ENCODE measurements at regions not wholly inside any gene's neighbourhood (a gene's known extent, or its start where the extent isn't known, plus 50 kb on each side); places are given as distances from the start of the nearest gene placed in this dataset.

- Histone ChIP-seq H3K4me1 (ENCODE audit: insufficient read depth) (no peaks in the 10 kb centered on the region), H3K27me3 (replicated peaks; ENCODE audit: insufficient read depth) (no peaks in the 10 kb centered on the region), H2AFZ (no peak overlapping the region), H3K9ac (no peak overlapping the region), H3K4me2 (ENCODE audit: unreplicated experiment) (no peak overlapping the region), H3K9me2 (ENCODE audit: insufficient read depth) (no peaks in the 10 kb centered on the region), H3K36me3 (ENCODE audit: low read depth) (no peaks in the 10 kb centered on the region), H3F3A (ENCODE audit: insufficient read depth) (no peaks in the 10 kb centered on the region), H3K27ac (no peak overlapping the region), H3K79me2 (ENCODE audit: insufficient read depth) (no peaks in the 10 kb centered on the region), H3K9me3 (ENCODE audit: low read depth) (peaks cover 3% of the 10 kb centered on the region), H4K20me1 (ENCODE audit: insufficient read depth) (no peaks in the 10 kb centered on the region), H3K4me3 (no peak overlapping the region)
- no peak for DNase-seq
- in situ Hi-C loops (cut with MboI), result no loop called here
- TF ChIP-seq EZH2phosphoT487 (IDR thresholded peaks at IDR 0.05; ENCODE audit: insufficient read depth, low read depth) (no peak), EZH2 (IDR thresholded peaks at IDR 0.05; ENCODE audit: insufficient read depth, poor library complexity, severe bottlenecking) (no peak)
These were observed 133.1 kb upstream of the CDH12 start for GRCh38 chr5:22986281-22986680.

DNA sequence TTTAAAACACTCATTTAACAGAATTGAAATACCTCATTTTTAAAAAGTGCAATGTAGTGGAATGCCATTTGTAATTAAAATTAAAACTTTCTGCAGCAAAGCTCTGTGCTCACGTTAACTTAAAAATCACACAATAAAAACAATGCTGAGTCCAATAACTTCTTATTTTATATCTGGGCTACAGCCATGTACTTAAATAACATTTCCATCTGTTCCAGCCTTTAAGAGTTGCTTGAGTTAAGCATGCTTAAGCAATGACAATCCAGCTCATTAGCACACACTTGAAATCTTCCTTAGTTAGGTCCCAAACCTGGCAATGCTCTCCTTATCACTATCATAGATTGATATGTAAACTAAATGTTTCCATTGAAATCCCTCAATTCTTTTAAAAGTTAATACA lies 132.3 kb upstream of the CDH12 start:
- no peaks in the 10 kb centered on the region for H3K36me3 ChIP-seq (ENCODE audit: low read depth)
- H3K9ac ChIP-seq, result no peak overlapping the region
- no peak overlapping the region for H3K4me3 ChIP-seq
- no peak overlapping the region for H3K4me2 ChIP-seq (ENCODE audit: unreplicated experiment)
- no peaks in the 10 kb centered on the region for H3K79me2 ChIP-seq (ENCODE audit: insufficient read depth)
- no peaks in the 10 kb centered on the region for H3K9me2 ChIP-seq (ENCODE audit: insufficient read depth)
- no peak for DNase-seq
- no peaks in the 10 kb centered on the region for H4K20me1 ChIP-seq (ENCODE audit: insufficient read depth)
- H2AFZ ChIP-seq, result no peak overlapping the region
- H3K4me1 ChIP-seq (ENCODE audit: insufficient read depth), result no peaks in the 10 kb centered on the region
- H3K27ac ChIP-seq, result no peak overlapping the region
- TF ChIP-seq EZH2phosphoT487 (IDR thresholded peaks at IDR 0.05; ENCODE audit: insufficient read depth, low read depth) (no peak), EZH2 (IDR thresholded peaks at IDR 0.05; ENCODE audit: insufficient read depth, poor library complexity, severe bottlenecking) (no peak)
- no peaks in the 10 kb centered on the region for H3F3A ChIP-seq (ENCODE audit: insufficient read depth)
- H3K9me3 ChIP-seq (ENCODE audit: low read depth), result peaks cover 3% of the 10 kb centered on the region
- no peaks in the 10 kb centered on the region for H3K27me3 ChIP-seq (replicated peaks; ENCODE audit: insufficient read depth)
- 57% methylated on average over 1 of the region's 1 CpG for WGBS, 2 experiments (ENCODE audit: low coverage in 1 of 2, low lambda C conversion rate in 2 of 2, missing lambda C conversion rate in 2 of 2)
- in situ Hi-C loops (cut with MboI), result no loop called here

DNA sequence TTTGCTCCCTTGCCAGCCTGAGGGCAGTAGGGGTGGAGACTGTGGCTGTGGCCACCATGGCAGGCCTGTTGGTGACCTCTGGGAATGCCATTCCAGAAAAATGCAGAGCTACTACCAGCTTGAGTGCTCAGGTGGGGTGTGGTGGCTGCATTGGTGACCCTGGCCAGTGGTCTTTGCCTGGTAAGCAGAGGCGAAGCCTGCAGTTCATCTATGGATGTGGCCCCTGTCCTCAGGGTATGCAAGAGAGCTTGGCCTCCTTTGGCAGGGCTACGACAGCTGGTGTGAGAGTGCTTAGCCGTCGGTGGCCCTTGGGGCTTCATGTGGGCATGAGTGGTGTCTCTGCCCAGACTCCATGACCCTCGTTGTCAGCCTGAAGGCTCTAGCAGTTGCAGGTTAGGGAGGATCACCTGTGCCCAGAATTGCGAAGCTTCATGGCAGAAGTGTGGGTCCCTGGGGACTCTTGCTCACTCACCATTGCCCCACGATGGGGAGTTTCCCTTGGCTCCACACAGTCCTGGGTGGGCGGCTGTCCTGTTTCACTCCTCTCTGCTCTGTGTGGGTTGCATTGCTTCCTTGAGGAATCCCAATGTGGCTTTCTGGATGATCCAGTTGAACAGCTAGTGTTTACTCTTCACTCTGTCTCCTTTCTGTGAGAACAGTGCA lies 117.9 kb upstream of the CDH12 start:
- H3K9me2 ChIP-seq (ENCODE audit: insufficient read depth), result no peaks in the 10 kb centered on the region
- H2AFZ ChIP-seq, result no peak overlapping the region
- no peak overlapping the region for H3K27ac ChIP-seq
- TF ChIP-seq EZH2 (IDR thresholded peaks at IDR 0.05; ENCODE audit: insufficient read depth, poor library complexity, severe bottlenecking) (no peak), EZH2phosphoT487 (IDR thresholded peaks at IDR 0.05; ENCODE audit: insufficient read depth, low read depth) (no peak)
- in situ Hi-C loops (cut with MboI), result no loop called here
- no peaks in the 10 kb centered on the region for H3K27me3 ChIP-seq (replicated peaks; ENCODE audit: insufficient read depth)
- H3K9me3 ChIP-seq (ENCODE audit: low read depth), result no peaks in the 10 kb centered on the region
- no peaks in the 10 kb centered on the region for H3F3A ChIP-seq (ENCODE audit: insufficient read depth)
- no peak overlapping the region for H3K4me2 ChIP-seq (ENCODE audit: unreplicated experiment)
- no peaks in the 10 kb centered on the region for H4K20me1 ChIP-seq (ENCODE audit: insufficient read depth)
- no peaks in the 10 kb centered on the region for H3K79me2 ChIP-seq (ENCODE audit: insufficient read depth)
- H3K36me3 ChIP-seq (ENCODE audit: low read depth), result no peaks in the 10 kb centered on the region
- no peak overlapping the region for H3K4me3 ChIP-seq
- 20% methylated on average over 8 of the region's 8 CpGs for WGBS, 2 experiments (ENCODE audit: low coverage in 1 of 2, low lambda C conversion rate in 2 of 2, missing lambda C conversion rate in 2 of 2)
- no peaks in the 10 kb centered on the region for H3K4me1 ChIP-seq (ENCODE audit: insufficient read depth)
- DNase-seq, result no peak
- no peak overlapping the region for H3K9ac ChIP-seq

GRCh38 chr5:22970491-22970890 lies 117.3 kb upstream of the CDH12 start:
- no peak for DNase-seq
- Histone ChIP-seq H3K27me3 (replicated peaks; ENCODE audit: insufficient read depth) (no peaks in the 10 kb centered on the region), H2AFZ (no peak overlapping the region), H3K27ac (no peak overlapping the region), H4K20me1 (ENCODE audit: insufficient read depth) (no peaks in the 10 kb centered on the region), H3K4me3 (no peak overlapping the region), H3K4me2 (ENCODE audit: unreplicated experiment) (no peak overlapping the region), H3F3A (ENCODE audit: insufficient read depth) (no peaks in the 10 kb centered on the region), H3K9me3 (ENCODE audit: low read depth) (no peaks in the 10 kb centered on the region), H3K79me2 (ENCODE audit: insufficient read depth) (no peaks in the 10 kb centered on the region), H3K36me3 (ENCODE audit: low read depth) (no peaks in the 10 kb centered on the region), H3K9me2 (ENCODE audit: insufficient read depth) (no peaks in the 10 kb centered on the region), H3K4me1 (ENCODE audit: insufficient read depth) (no peaks in the 10 kb centered on the region), H3K9ac (no peak overlapping the region)
- TF ChIP-seq EZH2 (IDR thresholded peaks at IDR 0.05; ENCODE audit: insufficient read depth, poor library complexity, severe bottlenecking) (no peak), EZH2phosphoT487 (IDR thresholded peaks at IDR 0.05; ENCODE audit: insufficient read depth, low read depth) (no peak)
- in situ Hi-C loops (cut with MboI), result no loop called here
- WGBS, 2 experiments (ENCODE audit: low coverage in 1 of 2, low lambda C conversion rate in 2 of 2, missing lambda C conversion rate in 2 of 2), result 0 to 3% methylated on average over 5 of the region's 5 CpGs

- Histone ChIP-seq H3K4me2 (ENCODE audit: unreplicated experiment) (no peak overlapping the region), H3F3A (ENCODE audit: insufficient read depth) (no peaks in the 10 kb centered on the region), H3K9me2 (ENCODE audit: insufficient read depth) (no peaks in the 10 kb centered on the region), H3K9me3 (ENCODE audit: low read depth) (no peaks in the 10 kb centered on the region), H3K9ac (no peak overlapping the region), H3K79me2 (ENCODE audit: insufficient read depth) (no peaks in the 10 kb centered on the region), H2AFZ (no peak overlapping the region), H3K4me3 (no peak overlapping the region), H4K20me1 (ENCODE audit: insufficient read depth) (no peaks in the 10 kb centered on the region), H3K27ac (no peak overlapping the region), H3K36me3 (ENCODE audit: low read depth) (no peaks in the 10 kb centered on the region), H3K27me3 (replicated peaks; ENCODE audit: insufficient read depth) (no peaks in the 10 kb centered on the region), H3K4me1 (ENCODE audit: insufficient read depth) (no peaks in the 10 kb centered on the region)
- in situ Hi-C loops (cut with MboI), result no loop called here
- no peak for DNase-seq
- WGBS, 2 experiments (ENCODE audit: low coverage in 1 of 2, low lambda C conversion rate in 2 of 2, missing lambda C conversion rate in 2 of 2), result 43 to 49% methylated on average over 2 of the region's 2 CpGs
- no peak for TF ChIP-seq EZH2phosphoT487 (IDR thresholded peaks at IDR 0.05; ENCODE audit: insufficient read depth, low read depth)
- no peak for TF ChIP-seq EZH2 (IDR thresholded peaks at IDR 0.05; ENCODE audit: insufficient read depth, poor library complexity, severe bottlenecking)
These were observed 115.2 kb upstream of the CDH12 start for GRCh38 chr5:22968386-22968785.
